IMR-90 (cell line): ENCODE measurements at regions not wholly inside any gene's neighbourhood (a gene's known extent, or its start where the extent isn't known, plus 50 kb on each side); places are given as distances from the start of the nearest gene placed in this dataset.
"Not testable (repeated sequence)": the region's sequence is repeated elsewhere in the genome, so short reads cannot be mapped to it uniquely, and the experiment has no call there.

Source experiments
- ATAC-seq: fragments of 200-7000 bp; cut with Tn5 transposase; 2 replicates; pipeline ENCODE4 v1.9.1; 2020; ENCODE audit warnings: low read depth, mild to moderate bottlenecking, moderate library complexity
- BruUV-seq: library from RNA; stranded (reverse); fragments of 400-500 nt; replicated peaks from 2 replicates; lab custom pipeline; 2021; lab: Mats Ljungman, UMichigan
- CTCF ChIA-PET: fragments of 300-600 bp; formaldehyde crosslinking; extraction: SDS; loops from one replicate; lab custom pipeline; 2021; ENCODE audit warnings: antibody characterized with exemption; lab: Yijun Ruan, JAX
- POLR2A ChIA-PET: fragments of 300-600 bp; sonication (Branson Sonifier 250); formaldehyde crosslinking; loops from one replicate; lab custom pipeline; 2022; ENCODE audit warnings: antibody characterized with exemption; ENCODE audit not compliant: unreplicated experiment; lab: Charles Lee
- DNase-seq: peaks from one replicate; pipeline ENCODE4 v3.0.0; 2013
- H2AFZ ChIP-seq: replicated peaks from 2 replicates; pipeline ENCODE3; 2013; ENCODE audit warnings: low read length, mild to moderate bottlenecking; ENCODE audit not compliant: poor library complexity
- H2AK5ac ChIP-seq: 2 replicates; pipeline ENCODE4 v1.6.1; 2013; ENCODE audit warnings: low read depth, low read length, inconsistent platforms
- H2AK9ac ChIP-seq: replicated peaks from 2 replicates; pipeline ENCODE3; 2013; ENCODE audit warnings: mild to moderate bottlenecking, low read depth, low read length, moderate library complexity; ENCODE audit not compliant: poor library complexity
- H2BK120ac ChIP-seq: 2 replicates; pipeline ENCODE4 v1.6.1; 2013; ENCODE audit warnings: low read depth, low read length, inconsistent platforms
- H2BK15ac ChIP-seq: 3 replicates; pipeline ENCODE4 v1.6.1; 2013; ENCODE audit warnings: low read depth, low read length, inconsistent platforms
- H2BK20ac ChIP-seq: 2 replicates; pipeline ENCODE4 v1.6.1; 2013; ENCODE audit warnings: low read depth, mild to moderate bottlenecking, inconsistent platforms, low read length, moderate library complexity
- H2BK5ac ChIP-seq: 2 replicates; pipeline ENCODE4 v1.6.1; 2013; ENCODE audit warnings: mild to moderate bottlenecking, low read depth, low read length, inconsistent platforms; ENCODE audit not compliant: poor library complexity, severe bottlenecking
- H3K14ac ChIP-seq: replicated peaks from 2 replicates; pipeline ENCODE4 v1.6.1; 2013; ENCODE audit warnings: low read depth, low read length, inconsistent platforms
- H3K18ac ChIP-seq: 2 replicates; pipeline ENCODE4 v1.6.1; 2013; ENCODE audit warnings: low read depth, low read length, control low read depth
- H3K23ac ChIP-seq: 2 replicates; pipeline ENCODE4 v1.6.1; 2013; ENCODE audit warnings: low read depth, low read length, inconsistent platforms
- H3K27ac ChIP-seq: 2 replicates; pipeline ENCODE4 v1.5.1; 2013; ENCODE audit warnings: mild to moderate bottlenecking, control low read depth, low read length; ENCODE audit not compliant: insufficient read depth
- H3K27me3 ChIP-seq: 2 replicates; pipeline ENCODE4 v1.6.1; 2013; ENCODE audit warnings: low read length; ENCODE audit not compliant: control insufficient read depth, insufficient read depth
- H3K36me3 ChIP-seq: 2 replicates; pipeline ENCODE4 v1.6.1; 2013; ENCODE audit warnings: low read length, mixed read lengths; ENCODE audit not compliant: control insufficient read depth, insufficient read depth
- H3K4ac ChIP-seq: 2 replicates; pipeline ENCODE4 v1.6.1; 2013; ENCODE audit warnings: low read depth, low read length, inconsistent platforms
- H3K4me1 ChIP-seq: 2 replicates; pipeline ENCODE4 v1.6.1; 2013; ENCODE audit warnings: low read length, mixed read lengths; ENCODE audit not compliant: control insufficient read depth, insufficient read depth
- H3K4me2 ChIP-seq: 2 replicates; pipeline ENCODE4 v1.6.1; 2013; ENCODE audit warnings: low read depth, mild to moderate bottlenecking, control low read depth, low read length, moderate library complexity
- H3K4me3 ChIP-seq: 2 replicates; pipeline ENCODE4 v1.5.1; 2013; ENCODE audit warnings: low read depth, mild to moderate bottlenecking, control low read depth, low read length, moderate library complexity; ENCODE audit not compliant: insufficient read depth
- H3K56ac ChIP-seq: 2 replicates; pipeline ENCODE4 v1.6.1; 2013; ENCODE audit warnings: low read length, inconsistent platforms; ENCODE audit not compliant: insufficient read depth; ENCODE audit errors: extremely low read depth
- H3K79me1 ChIP-seq, 2 experiments: 2 replicates each; pipeline ENCODE4 v1.6.1; 2013; ENCODE audit warnings: low read length in 2 of 2, inconsistent platforms in 1 of 2, low read depth in 1 of 2
- H3K9ac ChIP-seq: 2 replicates; pipeline ENCODE4 v1.6.1; 2013; ENCODE audit warnings: low read depth, low read length, control low read depth
- H3K9me1 ChIP-seq: 2 replicates; pipeline ENCODE4 v1.6.1; 2013; ENCODE audit warnings: low read length, inconsistent platforms; ENCODE audit not compliant: insufficient read depth
- H3K9me3 ChIP-seq: 2 replicates; pipeline ENCODE4 v1.6.1; 2013; ENCODE audit warnings: low read length; ENCODE audit not compliant: control insufficient read depth, insufficient read depth
- H4K20me1 ChIP-seq: 2 replicates; pipeline ENCODE4 v1.6.1; 2013; ENCODE audit warnings: low read length, inconsistent platforms; ENCODE audit not compliant: insufficient read depth
- H4K5ac ChIP-seq: 2 replicates; pipeline ENCODE4 v1.6.1; 2013; ENCODE audit warnings: mild to moderate bottlenecking, low read depth, low read length, control low read depth
- H4K8ac ChIP-seq, 2 experiments: 2 replicates each; pipeline ENCODE4 v1.6.1; 2013; ENCODE audit warnings: low read depth in 2 of 2, low read length in 2 of 2, control low read depth in 1 of 2, inconsistent platforms in 1 of 2
- H4K91ac ChIP-seq: 2 replicates; pipeline ENCODE4 v1.6.1; 2013; ENCODE audit warnings: low read depth, low read length, inconsistent platforms; ENCODE audit not compliant: insufficient read depth
- WGBS, 2 experiments: methylation state at CpG; one replicate each; pipeline versions ENCODE4 v1.1.5 to v1.1.7; 2013; ENCODE audit warnings: missing lambda C conversion rate in 2 of 2; ENCODE audit not compliant: insufficient read length in 1 of 2; ENCODE audit errors: extremely low coverage in 2 of 2; 5-methylcytosine and 5-hydroxymethylcytosine counted together
- dilution Hi-C: fragments of 300-500 bp; cut with HindIII; formaldehyde crosslinking; loops from one replicate; pipeline ENCODE4 v1.14.3; 2018; ENCODE audit warnings: low sequenced_read_pairs; ENCODE audit not compliant: unreplicated experiment
- in situ Hi-C: fragments of 300-500 bp; cut with MboI; formaldehyde crosslinking; loops from 3 replicates; pipeline ENCODE4 v1.14.3; 2019; ENCODE audit warnings: low sequenced_read_pairs, inconsistent platforms, mixed read lengths
- intact Hi-C: fragments of 100-400 bp; cut with micrococcal nuclease; formaldehyde crosslinking; loops from 2 replicates; pipeline ENCODE4 v1.10.0; 2022

GRCh38 chr15:38852188-38852587 lies 287.6 kb upstream of the RASGRP1 start:
- H4K5ac ChIP-seq, H2BK15ac ChIP-seq, POLR2A ChIA-PET, H3K4me1 ChIP-seq, H4K91ac ChIP-seq, intact Hi-C loops, H4K8ac ChIP-seq, H3K4me2 ChIP-seq, H3K9me1 ChIP-seq, H3K9ac ChIP-seq, H2AK9ac ChIP-seq, H2AK5ac ChIP-seq, H4K20me1 ChIP-seq, H2BK120ac ChIP-seq, H3K27me3 ChIP-seq, H2BK20ac ChIP-seq, H3K27ac ChIP-seq, H3K4me3 ChIP-seq, H3K4ac ChIP-seq, CTCF ChIA-PET, H2AFZ ChIP-seq, H3K18ac ChIP-seq, BruUV-seq, in situ Hi-C loops, H3K79me1 ChIP-seq, ATAC-seq, H2BK5ac ChIP-seq, DNase-seq, H3K36me3 ChIP-seq, H3K56ac ChIP-seq, H3K14ac ChIP-seq, H3K9me3 ChIP-seq, dilution Hi-C loops, H3K23ac ChIP-seq: not testable (repeated sequence)
- WGBS, 2 experiments = no CpG with 5 or more reads among the region's 1 CpG
